K562 (cell line): ENCODE measurements at regions not wholly inside any gene's neighbourhood (a gene's known extent, or its start where the extent isn't known, plus 50 kb on each side); places are given as distances from the start of the nearest gene placed in this dataset.

ENCODE experiments used
- ATAC-seq: fragments of 200-7000 bp; cut with Tn5 transposase; 3 replicates; pipeline ENCODE4 v1.9.1; 2020; ENCODE audit warnings: moderate library complexity
- BruUV-seq: library from RNA; stranded (reverse); fragments of 400-500 nt; replicated peaks from 2 replicates; lab custom pipeline; 2021; lab: Mats Ljungman, UMichigan
- CTCF ChIA-PET: fragments of 300-600 bp; formaldehyde crosslinking; extraction: SDS; loops from one replicate; lab custom pipeline; 2021; ENCODE audit warnings: low intra/inter-chr PET ratio; lab: Yijun Ruan, JAX
- POLR2A ChIA-PET: fragments of 300-600, 350-650 bp; sonication (Branson Sonifier 250); formaldehyde crosslinking; extraction: SDS; loops from one replicate; lab custom pipeline; 2021; ENCODE audit warnings: antibody characterized with exemption, inconsistent platforms; lab: Yijun Ruan, JAX
- DNase-seq, 4 experiments: peaks; one replicate each; pipeline versions ENCODE4 v3.0.0 to v3.0.0-alpha.2; 2011 to 2018; ENCODE audit warnings: low spot score in 3 of 4, mixed read lengths in 3 of 4; ENCODE audit errors: extremely low read depth in 1 of 4
- FAIRE-seq: peaks from 2 replicates; lab custom pipeline; 2011; peaks lifted over from hg19 to GRCh38; lab: Jason Lieb, UNC
- H2AFZ ChIP-seq: 2 replicates; pipeline ENCODE4 v1.6.0; 2011; ENCODE audit warnings: low read depth, low read length, control low read depth, inconsistent platforms
- H3K27ac ChIP-seq: fragments of 200-600 bp; 3 replicates; pipeline ENCODE4 v1.8.0; 2011; ENCODE audit warnings: low read depth, mild to moderate bottlenecking, control low read depth, inconsistent platforms, low read length, moderate library complexity, mixed read lengths; ENCODE audit errors: extremely low read depth
- H3K27me3 ChIP-seq, 2 experiments: fragments of 300-600 bp in 1 of 2; 2 replicates in 1 of 2; 3 replicates in 1 of 2; pipeline versions ENCODE4 v1.6.0 to v1.8.0; 2011; ENCODE audit warnings: inconsistent platforms in 2 of 2, low read length in 2 of 2, mild to moderate bottlenecking in 1 of 2, mixed read lengths in 1 of 2, moderate library complexity in 1 of 2; ENCODE audit not compliant: control insufficient read depth in 2 of 2, insufficient read depth in 2 of 2
- H3K36me3 ChIP-seq: fragments of 300-600 bp; 3 replicates; pipeline ENCODE4 v1.8.0; 2011; ENCODE audit warnings: mild to moderate bottlenecking, low read length, inconsistent platforms; ENCODE audit not compliant: control insufficient read depth, insufficient read depth
- H3K4me1 ChIP-seq, 2 experiments: fragments of 200-600 bp in 1 of 2; replicated peaks in 1 of 2; 2 replicates in 1 of 2; 3 replicates in 1 of 2; pipeline versions ENCODE4 v1.5.1 to v1.8.0; 2011; ENCODE audit warnings: inconsistent platforms in 2 of 2, low read length in 2 of 2, mild to moderate bottlenecking in 1 of 2, mixed read lengths in 1 of 2, moderate library complexity in 1 of 2; ENCODE audit not compliant: control insufficient read depth in 2 of 2, insufficient read depth in 2 of 2
- H3K4me2 ChIP-seq: 2 replicates; pipeline ENCODE4 v1.6.1; 2011; ENCODE audit warnings: low read length, control low read depth, inconsistent platforms, mixed read lengths; ENCODE audit not compliant: insufficient read depth
- H3K4me3 ChIP-seq: fragments of 200-600 bp; sonication (generic), shearing (Covaris generic); 2 replicates; pipeline ENCODE4 v1.5.1; 2016; ENCODE audit warnings: control low read depth, inconsistent platforms
- H3K79me2 ChIP-seq: fragments of 200-600 bp; 3 replicates; pipeline ENCODE4 v1.8.0; 2011; ENCODE audit warnings: low read length, inconsistent platforms; ENCODE audit not compliant: control insufficient read depth, insufficient read depth
- H3K9ac ChIP-seq, 2 experiments: 2 replicates each; pipeline versions ENCODE4 v1.6.0 to v1.6.1; 2011; ENCODE audit warnings: low read depth in 2 of 2, low read length in 2 of 2, control low read depth in 1 of 2, inconsistent platforms in 1 of 2, mild to moderate bottlenecking in 1 of 2, mixed read lengths in 1 of 2; ENCODE audit not compliant: insufficient read depth in 1 of 2
- H3K9me1 ChIP-seq: one replicate; pipeline ENCODE4 v1.6.0; 2011; ENCODE audit warnings: inconsistent platforms, mild to moderate bottlenecking, low read length, moderate library complexity; ENCODE audit not compliant: control insufficient read depth, insufficient read depth
- H3K9me3 ChIP-seq: replicated peaks from 2 replicates; pipeline ENCODE4 v1.5.1; 2011; ENCODE audit warnings: low read depth, low read length, inconsistent platforms; ENCODE audit not compliant: control insufficient read depth, insufficient read depth
- H4K20me1 ChIP-seq: replicated peaks from 2 replicates; pipeline ENCODE4 v1.6.1; 2011; ENCODE audit warnings: low read length, inconsistent platforms, mixed read lengths; ENCODE audit not compliant: control insufficient read depth, insufficient read depth
- ARID2 ChIP-seq: fragments of 450-650 bp; IDR thresholded peaks from 2 replicates; pipeline ENCODE4 v1.6.1; 2017; ENCODE audit warnings: antibody characterized with exemption, mild to moderate bottlenecking
- BRCA1 ChIP-seq, 2 experiments: fragments of 450-650 bp in 1 of 2; sonication (generic) in 1 of 2; formaldehyde crosslinking in 1 of 2; IDR thresholded peaks; 2 replicates each; pipeline versions ENCODE4 v1.5.0 to v1.6.1; 2017 to 2020; ENCODE audit warnings: mild to moderate bottlenecking in 1 of 2, missing genetic modification reagents in 1 of 2
- CCNT2 ChIP-seq: IDR thresholded peaks from 2 replicates; pipeline ENCODE4 v1.6.1; 2011; ENCODE audit warnings: borderline replicate concordance, low read depth, mild to moderate bottlenecking, moderate library complexity, mixed read lengths, low read length; ENCODE audit not compliant: insufficient read length; ENCODE audit errors: extremely low read depth
- CHD2 ChIP-seq: IDR thresholded peaks from 2 replicates; pipeline ENCODE4 v1.6.1; 2011; ENCODE audit warnings: low read depth, low read length
- DPF2 ChIP-seq: fragments of 450-650 bp; IDR thresholded peaks from 2 replicates; pipeline ENCODE4 v1.6.1; 2016
- GABPA ChIP-seq: fragments of 200-800 bp; sonication (Bioruptor generic); conservative IDR thresholded peaks from 2 replicates; pipeline ENCODE4 v1.6.1; 2016; ENCODE audit warnings: low read depth, missing genetic modification characterization, missing compliant biosample characterization
- GTF2A2 ChIP-seq: IDR thresholded peaks from 2 replicates; pipeline ENCODE4 v1.6.1; 2016; ENCODE audit warnings: mild to moderate bottlenecking, missing genetic modification characterization, missing compliant biosample characterization
- KLF16 ChIP-seq: IDR thresholded peaks from 2 replicates; pipeline ENCODE4 v1.6.1; 2016; ENCODE audit warnings: antibody characterized with exemption
- MAZ ChIP-seq, 2 experiments: fragments of 450-650 bp in 1 of 2; sonication (generic) in 1 of 2; formaldehyde crosslinking; IDR thresholded peaks in 1 of 2; conservative IDR thresholded peaks in 1 of 2; 2 replicates each; pipeline versions ENCODE4 v1.4.0 to v1.5.0; 2020; ENCODE audit warnings: mild to moderate bottlenecking in 1 of 2, missing genetic modification reagents in 1 of 2
- MTF1 ChIP-seq: fragments of 250-450 bp; sonication (Bioruptor Pico); IDR thresholded peaks from 2 replicates; pipeline ENCODE4 v1.9.0; 2021; ENCODE audit warnings: moderate library complexity, mild to moderate bottlenecking, inconsistent platforms, borderline replicate concordance
- NCOA4 ChIP-seq: fragments of 450-650 bp; IDR thresholded peaks from 2 replicates; pipeline ENCODE4 v1.6.1; 2018; ENCODE audit warnings: mild to moderate bottlenecking; ENCODE audit not compliant: partially characterized antibody
- NCOA6 ChIP-seq: fragments of 450-650 bp; IDR thresholded peaks from 2 replicates; pipeline ENCODE4 v1.6.1; 2017; ENCODE audit warnings: mild to moderate bottlenecking
- PHB ChIP-seq: fragments of 250-450 bp; sonication (Bioruptor Pico); IDR thresholded peaks from 2 replicates; pipeline ENCODE4 v1.5.0; 2021
- POLR2AphosphoS5 ChIP-seq: IDR thresholded peaks from 2 replicates; pipeline ENCODE4 v1.6.1; 2011; ENCODE audit warnings: mild to moderate bottlenecking, low read depth, low read length, moderate library complexity; ENCODE audit not compliant: control insufficient read depth, insufficient read depth
- SREBF1 ChIP-seq: fragments of 150-350 bp; IDR thresholded peaks from 2 replicates; pipeline ENCODE4 v1.6.1; 2014; ENCODE audit warnings: antibody characterized with exemption, low read depth, low read length, borderline replicate concordance
- ZKSCAN8 ChIP-seq: fragments of 200-800 bp; sonication (Bioruptor generic); IDR thresholded peaks from 2 replicates; pipeline ENCODE4 v1.6.1; 2016; ENCODE audit warnings: missing genetic modification characterization, missing compliant biosample characterization
- ZNF445 ChIP-seq: fragments of 250-450 bp; sonication (Bioruptor Pico); IDR thresholded peaks from 2 replicates; pipeline ENCODE4 v1.4.0; 2020; ENCODE audit warnings: low read depth, mild to moderate bottlenecking, moderate library complexity
- WGBS: fragments of 100-300 bp; shearing (Covaris generic); methylation state at CpG from one replicate; pipeline ENCODE4 v1.1.6; 2016; ENCODE audit warnings: low coverage, mixed read lengths; ENCODE audit not compliant: insufficient coverage; ENCODE audit errors: missing lambda C conversion rate; 5-methylcytosine and 5-hydroxymethylcytosine counted together
- in situ Hi-C: fragments of 300-500 bp; cut with MboI; formaldehyde crosslinking; loops from 4 replicates; pipeline ENCODE4 v1.15.0; 2018; ENCODE audit warnings: inconsistent platforms, mixed read lengths
- intact Hi-C: fragments of 100-400 bp; cut with micrococcal nuclease; formaldehyde crosslinking; loops from 2 replicates; pipeline ENCODE4 v1.14.2; 2022
- TF ChIP-seq, protein P1 (sequence below): sonication (generic); formaldehyde crosslinking; IDR thresholded peaks from 2 replicates; pipeline ENCODE4 v1.8.0; 2022; ENCODE audit warnings: missing genetic modification reagents, mild to moderate bottlenecking, borderline replicate concordance

DNA sequence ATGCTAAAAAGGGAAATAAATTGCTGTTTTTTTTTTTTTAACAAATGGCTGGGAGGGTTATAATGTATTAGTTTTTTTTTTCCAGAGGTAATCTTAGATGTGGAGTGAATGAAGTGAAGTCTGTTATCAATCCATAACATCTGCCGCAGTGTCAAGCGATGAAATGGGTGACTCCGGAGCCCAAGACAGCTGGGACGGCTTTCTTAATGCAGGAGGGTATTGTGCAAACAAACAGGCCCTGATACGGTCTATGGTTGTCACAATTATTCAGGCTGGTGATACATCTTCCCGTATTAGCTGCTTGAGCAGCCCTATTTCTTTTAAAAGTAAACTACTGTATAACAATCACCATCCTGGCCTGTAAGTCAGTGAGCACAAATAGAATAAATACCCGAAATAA is 1231.2 kb downstream of the GATA3 start:
- no peak for DNase-seq
- Histone ChIP-seq H3K27ac (no peak overlapping the region), H3K9me1 (no peaks in the 10 kb centered on the region), H3K27me3 (no peaks in the 10 kb centered on the region), H3K4me2 (no peak overlapping the region), H2AFZ (no peak overlapping the region), H3K79me2 (no peaks in the 10 kb centered on the region)
- CTCF ChIA-PET: no interaction called here
- no peak for FAIRE-seq
- in situ Hi-C loops: no loop called here
- TF ChIP-seq ARID2: no peak
- TF ChIP-seq NCOA6: no peak
- TF ChIP-seq ZKSCAN8: no peak
- no peak for TF ChIP-seq MAZ (CRISPR knock-in tag; conservative IDR thresholded peaks at IDR 0.05 in 1 of 2, IDR thresholded peaks at IDR 0.05 in 1 of 2)
- no peak for TF ChIP-seq BRCA1 (IDR thresholded peaks at IDR 0.05)
- no peak for TF ChIP-seq BRCA1 (CRISPR knock-in tag; IDR thresholded peaks at IDR 0.05)
- no peak for TF ChIP-seq DPF2
- TF ChIP-seq, all 486 proteins: peak for 0
- H3K9me3 ChIP-seq: no peaks in the 10 kb centered on the region
- no peak overlapping the region for H3K4me3 ChIP-seq
- no peaks in the 10 kb centered on the region for H3K36me3 ChIP-seq
- no peak for ATAC-seq
- 5% methylated on average over 4 of the region's 7 CpGs for WGBS
- POLR2A ChIA-PET: no interaction called here
- intact Hi-C loops: no loop called here
- H4K20me1 ChIP-seq: no peaks in the 10 kb centered on the region
- no TSS peak for BruUV-seq
- H3K9ac ChIP-seq: no peak overlapping the region
- H3K4me1 ChIP-seq: no peaks in the 10 kb centered on the region

- Histone ChIP-seq H3K4me3 (no peak overlapping the region), H2AFZ (no peak overlapping the region), H3K4me1 (no peaks in the 10 kb centered on the region), H4K20me1 (no peaks in the 10 kb centered on the region), H3K27ac (no peak overlapping the region), H3K4me2 (no peak overlapping the region), H3K9ac (no peak overlapping the region), H3K27me3 (no peaks in the 10 kb centered on the region), H3K36me3 (no peaks in the 10 kb centered on the region), H3K9me3 (no peaks in the 10 kb centered on the region), H3K79me2 (no peaks in the 10 kb centered on the region), H3K9me1 (no peaks in the 10 kb centered on the region)
- ChIA-PET POLR2A (interaction anchor here (0.7 kb wide), 1 partner anchor 1618 kb away, joined by 3 read pairs; no protein-coding TSS in a partner anchor), CTCF (no interaction called here)
- intact Hi-C loops (no loop called here), in situ Hi-C loops (no loop called here)
- DNase-seq: no peak
- BruUV-seq: no TSS peak
- FAIRE-seq: no peak
- 7% methylated on average over 1 of the region's 1 CpG for WGBS
- no peak for ATAC-seq
- TF ChIP-seq SREBF1: no peak
- TF ChIP-seq PHB: no peak
- no peak for TF ChIP-seq GTF2A2 (tag)
- no peak for TF ChIP-seq NCOA4
- TF ChIP-seq, protein P1, sequence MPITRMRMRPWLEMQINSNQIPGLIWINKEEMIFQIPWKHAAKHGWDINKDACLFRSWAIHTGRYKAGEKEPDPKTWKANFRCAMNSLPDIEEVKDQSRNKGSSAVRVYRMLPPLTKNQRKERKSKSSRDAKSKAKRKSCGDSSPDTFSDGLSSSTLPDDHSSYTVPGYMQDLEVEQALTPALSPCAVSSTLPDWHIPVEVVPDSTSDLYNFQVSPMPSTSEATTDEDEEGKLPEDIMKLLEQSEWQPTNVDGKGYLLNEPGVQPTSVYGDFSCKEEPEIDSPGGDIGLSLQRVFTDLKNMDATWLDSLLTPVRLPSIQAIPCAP (CRISPR knock-in tag): no peak
- TF ChIP-seq ZNF445 (CRISPR knock-in tag): no peak
- no peak for TF ChIP-seq CHD2
- TF ChIP-seq MTF1: no peak
- no peak for TF ChIP-seq POLR2AphosphoS5
- TF ChIP-seq KLF16: no peak
- no peak for TF ChIP-seq CCNT2
- no peak for TF ChIP-seq GABPA (tag)
Measured at GRCh38 chr10:9289811-9290210, 1235.3 kb downstream of the GATA3 start.
